HG02678 (cell line): ENCODE measurements at regions not wholly inside any gene's neighbourhood (a gene's known extent, or its start where the extent isn't known, plus 50 kb on each side); places are given as distances from the start of the nearest gene placed in this dataset.
"Not testable (repeated sequence)": the region's sequence is repeated elsewhere in the genome, so short reads cannot be mapped to it uniquely, and the experiment has no call there.

Source experiments
- ATAC-seq: cut with Tn5 transposase; IDR thresholded peaks from one replicate; pipeline ENCODE4 v1.9.1; 2021; ENCODE audit warnings: mild to moderate bottlenecking, moderate library complexity; ENCODE audit not compliant: unreplicated experiment

GRCh38 chr7:113622796-113623195 lies 296.0 kb downstream of the PPP1R3A start:
- ATAC-seq, result no peak

DNA sequence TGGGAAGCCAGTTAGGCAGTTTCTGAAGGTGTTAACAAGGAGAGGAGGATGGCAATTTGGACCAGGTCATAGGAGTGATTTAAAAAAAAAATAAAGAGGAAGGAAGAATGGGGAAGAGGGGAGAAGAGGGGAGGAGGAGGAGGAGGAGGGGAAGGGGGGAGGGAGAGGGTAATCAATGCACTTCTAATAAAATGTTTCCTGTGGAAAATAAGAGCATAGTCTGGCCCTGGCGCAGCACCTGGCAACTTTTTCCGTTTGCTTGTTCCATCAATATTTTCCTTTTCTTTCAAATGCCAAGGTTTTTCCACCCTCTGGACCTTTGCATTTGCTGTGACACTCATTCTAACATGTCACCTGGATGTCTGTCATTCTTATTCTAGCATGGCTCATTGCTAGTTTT lies 308.2 kb downstream of the PPP1R3A start:
- ATAC-seq, result no peak

GRCh38 chr7:113608782-113609181 lies 310.0 kb downstream of the PPP1R3A start:
- no peak for ATAC-seq

DNA sequence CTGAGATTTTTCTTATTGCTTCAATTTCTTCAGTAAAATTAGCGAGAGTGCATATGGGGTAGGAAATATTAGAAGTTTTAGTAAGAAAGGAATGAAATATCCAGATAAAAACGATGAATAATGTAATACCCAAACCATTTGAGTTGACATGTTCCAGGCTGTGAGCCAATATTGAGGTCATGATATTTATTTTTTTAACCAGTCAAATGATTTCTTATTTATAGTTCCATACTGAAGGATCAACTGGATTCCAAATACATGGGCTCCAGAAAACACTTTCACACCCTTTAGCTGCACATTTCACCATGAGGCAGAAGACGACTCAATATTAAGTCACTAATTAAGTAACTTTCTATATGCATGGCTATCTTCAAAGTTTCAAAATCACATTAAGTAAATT lies 312.5 kb downstream of the PPP1R3A start:
- ATAC-seq, result no peak

- ATAC-seq, result not testable (repeated sequence)
Measured at GRCh38 chr7:113600428-113600827, 318.4 kb downstream of the PPP1R3A start.

- not testable (repeated sequence) for ATAC-seq
Measured at GRCh38 chr7:113593455-113593854, 325.4 kb downstream of the PPP1R3A start.

- not testable (repeated sequence) for ATAC-seq
Measured at GRCh38 chr7:113592924-113593323, 325.9 kb downstream of the PPP1R3A start.

DNA sequence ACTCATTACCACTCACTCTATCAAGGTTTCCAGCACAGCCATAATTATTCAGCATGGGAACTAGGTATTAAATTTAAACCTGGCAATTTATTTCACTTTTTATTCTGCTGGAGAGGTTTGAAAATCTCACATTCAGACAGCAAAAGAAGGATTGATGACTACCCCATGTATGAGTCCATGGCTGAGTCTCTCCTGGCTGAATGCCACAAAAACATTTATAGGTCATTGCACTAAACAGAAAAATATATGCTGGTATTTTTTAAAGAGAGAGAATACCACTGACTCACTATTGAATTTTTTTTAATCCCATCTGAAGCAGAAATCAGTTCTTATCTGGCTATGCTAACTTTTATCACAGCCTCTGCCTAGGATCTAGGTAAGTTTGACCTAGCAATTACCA lies 336.3 kb downstream of the PPP1R3A start:
- no peak for ATAC-seq

DNA sequence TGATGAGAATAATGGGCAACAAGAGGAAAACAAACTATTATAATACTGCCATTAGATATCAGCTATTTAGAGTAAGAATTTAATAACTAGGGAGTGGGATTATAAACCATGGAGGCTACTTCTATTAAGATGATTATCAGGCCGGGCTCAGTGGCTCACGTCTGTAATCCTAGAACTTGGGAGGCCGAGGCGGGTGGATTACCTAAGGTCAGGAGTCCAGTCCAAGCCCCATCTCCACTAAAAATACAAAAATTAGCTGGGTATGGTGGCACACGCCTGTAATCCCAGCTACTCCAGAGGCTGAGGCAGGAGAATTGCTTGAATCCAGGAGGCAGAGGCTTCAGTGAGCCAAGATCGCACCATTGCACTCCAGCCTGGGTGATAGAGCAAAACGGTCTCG lies 355.6 kb downstream of the PPP1R3A start:
- not testable (repeated sequence) for ATAC-seq

DNA sequence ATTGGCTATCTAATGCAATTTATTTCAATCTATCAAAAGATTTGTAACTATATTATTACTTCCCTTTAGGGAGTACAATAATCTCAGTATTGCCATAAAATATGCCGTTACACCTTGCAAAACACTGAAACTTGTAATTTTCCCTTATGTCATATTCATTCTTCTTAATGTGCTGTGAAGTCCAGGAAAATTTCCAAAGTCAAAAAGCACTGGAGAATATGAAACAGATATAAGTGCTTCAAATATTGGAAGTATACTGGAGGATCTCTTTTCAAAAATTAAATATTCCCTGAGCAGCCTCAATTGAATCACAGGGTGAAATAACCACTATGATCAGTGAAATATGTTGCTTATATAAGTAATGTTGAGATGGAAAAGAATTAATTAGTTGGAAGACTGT lies 356.0 kb downstream of the PPP1R3A start:
- no peak for ATAC-seq

DNA sequence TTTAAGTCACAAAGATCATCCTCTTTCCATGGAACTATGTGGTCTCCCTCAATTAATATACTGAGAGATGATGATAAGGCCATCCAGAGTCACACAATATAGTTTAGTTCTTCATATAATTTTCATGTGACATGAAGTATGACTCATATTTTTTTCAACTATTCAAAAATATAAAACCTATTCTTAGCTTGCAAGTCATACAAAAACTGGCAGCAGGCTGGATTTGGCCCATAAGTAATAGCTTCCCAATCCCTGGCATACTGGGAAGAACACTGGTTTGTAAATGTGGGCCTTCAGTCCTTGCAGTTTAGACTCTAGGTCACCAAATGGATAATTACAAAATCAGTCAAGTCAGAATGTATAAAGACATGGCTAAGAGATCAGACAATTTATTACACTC lies 356.6 kb downstream of the PPP1R3A start:
- ATAC-seq, result no peak

DNA sequence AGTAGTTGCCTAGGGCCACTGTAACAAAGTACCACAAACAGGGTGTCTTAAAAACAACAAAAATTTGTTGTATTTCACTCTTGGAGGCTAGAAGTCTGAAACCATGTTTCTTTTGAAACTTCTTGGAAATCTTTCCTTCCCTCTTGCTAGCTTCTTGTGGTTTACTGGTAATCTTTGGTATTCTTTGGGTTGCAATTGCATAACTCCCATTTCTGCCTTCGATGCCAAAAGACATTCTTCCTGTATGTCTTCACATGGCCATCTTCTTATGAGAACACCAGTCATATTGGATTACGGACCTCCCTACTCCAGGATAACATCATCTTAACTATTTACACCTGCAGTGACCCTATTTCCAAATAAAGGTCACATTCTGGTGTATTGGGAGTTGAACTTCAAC lies 357.4 kb downstream of the PPP1R3A start:
- ATAC-seq, result no peak

- no peak for ATAC-seq
Measured at GRCh38 chr7:113550966-113551365, 367.8 kb downstream of the PPP1R3A start.

GRCh38 chr7:113548561-113548960 lies 370.2 kb downstream of the PPP1R3A start:
- no peak for ATAC-seq

DNA sequence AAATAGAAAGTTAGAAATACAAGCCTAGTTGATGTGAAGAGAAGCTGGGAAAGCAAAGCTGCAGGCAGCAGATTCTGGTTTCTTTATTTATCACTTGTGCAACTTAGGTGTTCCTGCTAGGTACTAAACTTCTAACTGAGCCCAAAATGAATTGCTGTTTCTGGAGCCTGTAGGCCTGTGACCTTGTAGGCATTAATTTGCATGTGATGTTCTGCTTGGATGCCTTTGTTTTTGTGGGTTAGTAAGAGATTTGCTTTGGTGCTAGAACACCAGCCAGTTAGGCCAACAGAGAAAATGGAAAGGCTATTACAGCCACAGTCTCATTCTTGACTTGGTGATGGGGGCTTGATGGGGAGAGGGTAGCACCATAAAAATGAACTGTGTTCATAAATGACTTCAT lies 370.7 kb downstream of the PPP1R3A start:
- no peak for ATAC-seq

DNA sequence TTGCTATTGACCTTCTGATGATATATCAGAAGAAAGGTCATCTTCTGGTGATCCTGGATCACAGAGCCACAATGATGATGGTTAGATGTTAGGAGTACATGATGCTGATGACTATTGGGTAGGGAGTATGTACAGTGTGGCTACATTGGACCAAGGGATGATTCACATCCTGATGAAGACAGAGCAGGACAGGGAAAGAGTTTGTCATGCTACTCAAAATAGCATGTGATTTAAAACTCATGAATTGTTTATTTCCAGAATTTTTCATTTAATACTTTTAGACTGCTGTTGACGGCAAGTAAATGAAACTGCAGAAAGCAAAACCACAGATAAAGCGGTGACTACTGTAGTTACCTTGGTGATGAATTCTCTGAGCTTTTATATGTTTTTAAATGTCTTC lies 397.3 kb downstream of the PPP1R3A start:
- no peak for ATAC-seq

- ATAC-seq, result no peak
Measured at GRCh38 chr7:113519472-113519871, 399.3 kb downstream of the PPP1R3A start.

GRCh38 chr7:113504691-113505090 lies 386.3 kb upstream of the SMIM30 start:
- no peak for ATAC-seq

- no peak for ATAC-seq
Measured at GRCh38 chr7:113504142-113504541, 385.8 kb upstream of the SMIM30 start.

DNA sequence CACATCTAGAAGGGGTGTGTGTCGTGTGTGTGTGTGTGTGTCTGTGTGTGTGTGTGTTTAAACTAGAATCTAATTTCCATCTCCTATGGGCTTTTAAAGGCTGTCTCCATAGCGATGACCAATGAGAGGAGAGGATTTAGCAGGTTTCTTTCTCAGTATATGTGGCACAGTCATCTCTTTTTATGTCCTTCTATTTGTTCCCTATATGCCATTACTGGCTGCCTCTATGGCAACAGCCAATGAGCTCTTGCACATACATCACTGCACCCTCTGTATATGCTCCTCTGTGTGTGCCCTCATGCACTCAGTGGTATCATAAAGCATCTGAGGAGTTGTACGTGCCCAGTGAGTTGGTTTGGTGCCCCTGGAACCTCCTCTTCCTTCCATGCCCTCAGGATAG lies 378.2 kb upstream of the SMIM30 start:
- ATAC-seq, result not testable (repeated sequence)

DNA sequence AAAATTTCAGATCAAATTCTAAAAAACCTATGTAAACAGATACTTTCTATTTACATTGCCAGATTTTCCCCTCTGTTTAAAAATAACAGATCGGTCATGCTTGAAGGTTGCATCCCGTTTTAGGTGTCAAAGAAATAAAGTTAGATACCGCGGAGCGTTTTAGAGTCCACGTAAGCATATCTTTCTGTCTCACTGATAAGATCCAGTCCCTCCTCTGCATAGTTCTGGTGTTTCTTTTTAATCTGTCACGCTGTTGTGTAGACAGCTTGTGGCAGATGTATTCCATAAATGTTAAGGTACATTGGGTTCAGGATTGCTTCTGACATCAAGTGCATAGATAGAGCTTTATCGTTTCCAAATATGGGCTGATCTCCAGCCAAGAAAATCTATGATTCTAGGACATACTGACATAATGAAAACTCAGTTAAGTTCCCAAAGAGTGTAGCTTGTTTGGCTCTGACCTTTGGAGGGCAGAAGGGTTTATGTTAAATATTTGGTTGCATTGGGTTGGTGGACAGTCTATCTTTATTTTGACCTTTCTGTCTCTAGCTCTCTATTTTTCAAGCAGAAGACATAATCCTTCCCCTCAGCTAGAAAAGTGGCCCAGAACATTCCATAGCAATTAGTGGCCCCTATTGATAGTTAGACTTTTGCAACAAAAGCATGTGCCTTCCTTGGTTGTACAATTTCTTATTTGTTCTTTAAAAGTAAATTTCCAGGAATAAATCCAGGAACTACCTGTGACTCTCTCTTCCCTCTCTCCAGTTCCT lies 376.6 kb upstream of the SMIM30 start:
- not testable (repeated sequence) for ATAC-seq

DNA sequence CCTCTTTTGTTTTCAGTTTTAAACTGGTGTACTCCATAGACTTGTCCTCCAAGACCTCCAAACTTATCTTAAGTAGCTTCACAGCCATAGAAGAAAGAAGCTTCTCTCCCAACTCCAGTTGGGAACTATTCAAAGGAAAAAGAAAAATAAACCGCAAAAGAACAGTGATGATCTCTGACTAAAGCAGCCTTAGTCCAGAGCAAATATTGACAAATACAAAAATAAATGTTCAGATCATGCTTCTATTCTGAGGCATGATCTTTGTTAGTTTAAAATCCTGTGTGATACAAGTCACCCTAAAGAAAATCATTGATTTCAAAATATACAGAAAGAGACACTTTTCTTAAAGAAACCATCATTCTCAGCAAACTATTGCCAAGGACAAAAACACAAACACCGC lies 373.0 kb upstream of the SMIM30 start:
- ATAC-seq, result no peak
